ENCODE measurements at regions not wholly inside any gene's neighbourhood (a gene's known extent, or its start where the extent isn't known, plus 50 kb on each side); places are given as distances from the start of the nearest gene placed in this dataset.

- TF ChIP-seq, protein P1, sequence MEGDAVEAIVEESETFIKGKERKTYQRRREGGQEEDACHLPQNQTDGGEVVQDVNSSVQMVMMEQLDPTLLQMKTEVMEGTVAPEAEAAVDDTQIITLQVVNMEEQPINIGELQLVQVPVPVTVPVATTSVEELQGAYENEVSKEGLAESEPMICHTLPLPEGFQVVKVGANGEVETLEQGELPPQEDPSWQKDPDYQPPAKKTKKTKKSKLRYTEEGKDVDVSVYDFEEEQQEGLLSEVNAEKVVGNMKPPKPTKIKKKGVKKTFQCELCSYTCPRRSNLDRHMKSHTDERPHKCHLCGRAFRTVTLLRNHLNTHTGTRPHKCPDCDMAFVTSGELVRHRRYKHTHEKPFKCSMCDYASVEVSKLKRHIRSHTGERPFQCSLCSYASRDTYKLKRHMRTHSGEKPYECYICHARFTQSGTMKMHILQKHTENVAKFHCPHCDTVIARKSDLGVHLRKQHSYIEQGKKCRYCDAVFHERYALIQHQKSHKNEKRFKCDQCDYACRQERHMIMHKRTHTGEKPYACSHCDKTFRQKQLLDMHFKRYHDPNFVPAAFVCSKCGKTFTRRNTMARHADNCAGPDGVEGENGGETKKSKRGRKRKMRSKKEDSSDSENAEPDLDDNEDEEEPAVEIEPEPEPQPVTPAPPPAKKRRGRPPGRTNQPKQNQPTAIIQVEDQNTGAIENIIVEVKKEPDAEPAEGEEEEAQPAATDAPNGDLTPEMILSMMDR (IDR thresholded peaks at IDR 0.05; ENCODE audit: poor library complexity, severe bottlenecking), result no peak
- no peak for TF ChIP-seq POLR2AphosphoS5 (IDR thresholded peaks at IDR 0.05)
These were observed 687.3 kb upstream of the FANCL start for GRCh38 chr2:58928391-58928790.
